AG04450 (cell line): ENCODE measurements at regions not wholly inside any gene's neighbourhood (a gene's known extent, or its start where the extent isn't known, plus 50 kb on each side); places are given as distances from the start of the nearest gene placed in this dataset.

Experiments used
- CTCF ChIA-PET: fragments of 300-600, 350-600 bp; formaldehyde crosslinking; extraction: SDS; loops from one replicate; lab custom pipeline; 2022; ENCODE audit warnings: antibody characterized with exemption, inconsistent platforms; lab: Charles Lee
- POLR2A ChIA-PET: fragments of 350-600 bp; formaldehyde crosslinking; extraction: SDS; loops from one replicate; lab custom pipeline; 2021; ENCODE audit warnings: antibody characterized with exemption, inconsistent platforms; lab: Yijun Ruan, JAX
- DNase-seq: peaks from one replicate; pipeline ENCODE4 v3.0.0-alpha.2; 2011; ENCODE audit warnings: low read depth, low spot score
- H3K27ac ChIP-seq: one replicate; pipeline ENCODE4 v1.5.1; 2012; ENCODE audit warnings: low read depth, low read length, control low read depth
- H3K27me3 ChIP-seq: one replicate; pipeline ENCODE4 v1.6.0; 2012; ENCODE audit warnings: low read length; ENCODE audit not compliant: control insufficient read depth, insufficient read depth
- H3K4me3 ChIP-seq: 2 replicates; pipeline ENCODE4 v1.5.1; 2011; ENCODE audit warnings: mild to moderate bottlenecking, low read depth, low read length, control low read depth
- H3K9me3 ChIP-seq: 2 replicates; pipeline ENCODE4 v1.5.1; 2012; ENCODE audit warnings: low read length; ENCODE audit not compliant: control insufficient read depth, insufficient read depth
- CTCF ChIP-seq: IDR thresholded peaks from 2 replicates; pipeline ENCODE4 v1.5.1; 2011; ENCODE audit warnings: low read depth, low read length, control low read depth, inconsistent platforms

DNA sequence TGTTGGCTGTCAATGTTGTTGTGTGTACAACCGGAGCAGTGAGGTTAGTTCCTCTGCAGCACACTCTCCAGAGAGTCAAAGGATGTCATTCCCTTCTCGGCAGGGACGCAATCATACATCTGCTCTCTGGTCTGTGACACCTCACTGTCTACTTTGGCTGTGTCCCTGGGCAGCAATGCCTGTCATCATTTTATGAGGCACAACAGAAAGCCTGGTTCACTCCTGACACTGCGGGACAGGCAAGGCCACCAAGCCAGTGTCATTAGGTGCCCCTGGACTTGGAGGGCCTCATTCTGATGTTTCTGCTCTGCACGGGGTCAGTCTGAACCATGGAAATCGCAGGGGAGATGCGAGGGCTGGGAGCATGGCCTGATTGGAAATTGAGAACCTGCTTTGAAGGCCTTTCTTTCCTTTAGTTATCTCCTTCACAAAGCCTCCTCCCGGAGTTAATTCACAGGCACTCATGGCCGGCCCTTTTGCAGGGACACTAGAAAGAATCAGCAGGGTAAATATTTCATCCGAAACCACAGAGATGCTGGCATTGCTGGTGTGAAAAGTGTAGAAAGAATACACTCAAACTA is 284.4 kb downstream of the ZNF536 start:
- H3K9me3 ChIP-seq: no peaks in the 10 kb centered on the region
- POLR2A ChIA-PET: no interaction called here

DNA sequence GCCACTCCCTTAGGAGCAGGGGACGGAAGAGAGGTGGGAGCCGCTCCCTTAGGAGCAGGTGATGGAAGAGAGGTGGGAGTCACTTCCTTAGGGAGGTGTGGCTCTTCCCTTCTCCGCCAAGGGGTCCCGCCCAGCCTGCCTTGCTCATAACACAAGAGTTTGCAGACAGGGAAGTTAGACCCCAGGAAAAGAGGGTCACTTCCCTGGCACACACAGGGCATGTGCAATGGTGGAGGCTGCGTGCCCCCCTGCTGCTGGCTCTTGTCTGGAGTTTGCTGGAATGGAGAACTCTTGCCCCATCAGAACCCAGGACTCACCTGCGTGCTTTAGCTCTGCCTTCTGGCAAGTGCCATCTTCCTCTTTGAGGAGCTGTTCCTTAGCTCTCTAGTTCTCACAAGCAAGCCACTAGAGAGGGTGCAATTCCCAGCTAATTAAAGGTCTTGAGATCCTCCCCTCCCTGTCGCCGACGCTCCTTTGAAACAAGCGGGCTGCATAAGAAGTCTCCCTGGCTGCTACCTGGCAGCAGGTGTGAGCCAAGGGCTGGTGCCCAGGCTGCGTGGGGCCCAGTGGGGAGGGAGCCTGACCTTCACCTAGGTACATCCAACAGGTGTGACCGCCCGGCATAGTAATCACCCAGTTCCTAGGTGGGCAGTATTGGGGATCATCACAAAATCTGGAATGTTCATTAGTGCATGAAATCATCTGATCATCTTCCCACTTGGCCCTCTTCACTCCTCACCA is 281.6 kb downstream of the ZNF536 start:
- CTCF ChIA-PET: no interaction called here
- TF ChIP-seq CTCF: no peak
- H3K4me3 ChIP-seq: no peak overlapping the region
- DNase-seq: no peak
- POLR2A ChIA-PET: no interaction called here
- no peaks in the 10 kb centered on the region for H3K27me3 ChIP-seq
- H3K27ac ChIP-seq: no peak overlapping the region
- no peaks in the 10 kb centered on the region for H3K9me3 ChIP-seq

More for the DNA sequence above, 284.4 kb downstream of the ZNF536 start:
- no peak for TF ChIP-seq CTCF
- no peak for DNase-seq
- Histone ChIP-seq H3K4me3 (no peak overlapping the region), H3K27me3 (no peaks in the 10 kb centered on the region), H3K27ac (no peak overlapping the region)
- CTCF ChIA-PET: interaction anchor here (1.5 kb wide), 1 partner anchor 10 kb away, joined by 6 read pairs; no protein-coding TSS in a partner anchor

- no peak for DNase-seq
- CTCF ChIA-PET: no interaction called here
- POLR2A ChIA-PET: no interaction called here
- Histone ChIP-seq H3K9me3 (no peaks in the 10 kb centered on the region), H3K27ac (no peak overlapping the region), H3K4me3 (no peak overlapping the region), H3K27me3 (no peaks in the 10 kb centered on the region)
- TF ChIP-seq CTCF: no peak
Measured at GRCh38 chr19:30652751-30653150, 280.6 kb downstream of the ZNF536 start.

GRCh38 chr19:30651691-30652090 is 279.5 kb downstream of the ZNF536 start:
- H3K9me3 ChIP-seq: no peaks in the 10 kb centered on the region
- H3K27me3 ChIP-seq: no peaks in the 10 kb centered on the region
- POLR2A ChIA-PET: no interaction called here
- H3K27ac ChIP-seq: no peak overlapping the region
- no peak for TF ChIP-seq CTCF
- CTCF ChIA-PET: interaction anchor here (0.8 kb wide), 1 partner anchor 892 kb away, joined by 5 read pairs; no protein-coding TSS in a partner anchor
- H3K4me3 ChIP-seq: no peak overlapping the region
- no peak for DNase-seq

GRCh38 chr19:30651066-30651465 is 278.9 kb downstream of the ZNF536 start:
- Histone ChIP-seq H3K27ac (no peak overlapping the region), H3K9me3 (no peaks in the 10 kb centered on the region), H3K4me3 (no peak overlapping the region), H3K27me3 (no peaks in the 10 kb centered on the region)
- no peak for DNase-seq
- TF ChIP-seq CTCF: no peak
- POLR2A ChIA-PET: no interaction called here
- CTCF ChIA-PET: interaction anchor here (2.0 kb wide), 1 partner anchor 921 kb away, joined by 18 read pairs; no protein-coding TSS in a partner anchor
